T-cell (primary cell): ENCODE measurements at regions not wholly inside any gene's neighbourhood (a gene's known extent, or its start where the extent isn't known, plus 50 kb on each side); places are given as distances from the start of the nearest gene placed in this dataset.

Source experiments
- ATAC-seq, 4 experiments: fragments of 200-7000 bp in 3 of 4; fragments of 150-1000 bp in 1 of 4; cut with Tn5 transposase; replicated peaks in 1 of 4; 1 replicate in 3 of 4; 2 replicates in 1 of 4; pipeline ENCODE4 v1.10.0; 2021; ENCODE audit warnings: moderate library complexity in 3 of 4, mild to moderate bottlenecking in 2 of 4, moderate number of reproducible peaks in 1 of 4
- CTCF ChIA-PET, 2 donors: fragments of 300-600 bp; sonication (Branson Sonifier 250); formaldehyde crosslinking; loops; one replicate each; lab custom pipeline; 2022; ENCODE audit warnings: antibody characterized with exemption in 2 of 2; lab: Charles Lee
- POLR2A ChIA-PET, 2 donors: fragments of 300-600 bp; sonication (Branson Sonifier 250); formaldehyde crosslinking; loops; one replicate each; lab custom pipeline; 2022; ENCODE audit warnings: antibody characterized with exemption in 2 of 2; lab: Charles Lee
- DNase-seq, 35 experiments: peaks; one replicate each; pipeline versions ENCODE4 v3.0.0 to v3.0.0-alpha.2; 2013 to 2023
- H3K27ac ChIP-seq: one replicate; pipeline ENCODE4 v1.5.1; 2013; ENCODE audit warnings: low read length
- H3K27me3 ChIP-seq, 2 experiments: replicated peaks in 1 of 2; 1 replicate in 1 of 2; 2 replicates in 1 of 2; pipeline versions ENCODE4 v1.6.1 to v1.7.0; 2013; ENCODE audit warnings: low read length in 1 of 2, mixed read lengths in 1 of 2; ENCODE audit not compliant: control insufficient read depth in 2 of 2, insufficient read depth in 2 of 2; ENCODE audit errors: extremely low read depth in 1 of 2
- H3K36me3 ChIP-seq, 2 donors: 1 replicate in 1 of 2; 2 replicates in 1 of 2; pipeline versions ENCODE4 v1.6.1 to v1.7.0; 2013; ENCODE audit warnings: low read length in 1 of 2; ENCODE audit not compliant: control insufficient read depth in 2 of 2, insufficient read depth in 1 of 2; ENCODE audit errors: extremely low read depth in 1 of 2
- H3K4me1 ChIP-seq, 2 experiments: 1 replicate in 1 of 2; 2 replicates in 1 of 2; pipeline versions ENCODE4 v1.6.1 to v1.7.0; 2013; ENCODE audit warnings: low read length in 2 of 2, mixed read lengths in 1 of 2; ENCODE audit not compliant: insufficient read depth in 2 of 2, control insufficient read depth in 1 of 2; ENCODE audit errors: extremely low read depth in 1 of 2
- H3K4me3 ChIP-seq, 2 donors: 1 replicate in 1 of 2; 2 replicates in 1 of 2; pipeline versions ENCODE4 v1.5.1 to v1.7.0; 2013; ENCODE audit warnings: mild to moderate bottlenecking in 2 of 2, low read length in 1 of 2, moderate library complexity in 1 of 2; ENCODE audit not compliant: control insufficient read depth in 1 of 2; ENCODE audit errors: extremely low read depth in 1 of 2
- H3K9me3 ChIP-seq: 2 replicates; pipeline ENCODE4 v1.7.0; 2013
- H3K27ac Mint-ChIP-seq, 2 donors: one replicate each; pipeline ENCODE4 v1.8.0; 2020 to 2021; ENCODE audit warnings: mild to moderate bottlenecking in 2 of 2, mixed read lengths in 2 of 2
- H3K27me3 Mint-ChIP-seq, 2 donors: one replicate each; pipeline ENCODE4 v1.8.0; 2021 to 2022; ENCODE audit warnings: mixed read lengths in 2 of 2
- H3K36me3 Mint-ChIP-seq: one replicate; pipeline ENCODE4 v1.8.0; 2021; ENCODE audit warnings: mixed read lengths
- H3K4me1 Mint-ChIP-seq, 3 donors: one replicate each; pipeline ENCODE4 v1.8.0; 2020 to 2022; ENCODE audit warnings: mixed read lengths in 3 of 3, mild to moderate bottlenecking in 1 of 3
- H3K4me3 Mint-ChIP-seq, 3 donors: one replicate each; pipeline ENCODE4 v1.8.0; 2020 to 2022; ENCODE audit warnings: mild to moderate bottlenecking in 3 of 3, mixed read lengths in 3 of 3, moderate library complexity in 3 of 3
- H3K9me3 Mint-ChIP-seq, 3 donors: one replicate each; pipeline ENCODE4 v1.8.0; 2020 to 2022; ENCODE audit warnings: mixed read lengths in 3 of 3
- WGBS: methylation state at CpG from one replicate; pipeline ENCODE4 v1.1.5; 2013; ENCODE audit warnings: missing lambda C conversion rate; ENCODE audit not compliant: insufficient coverage; 5-methylcytosine and 5-hydroxymethylcytosine counted together

GRCh38 chr2:172342078-172342477, 85.3 kb upstream of the ITGA6 start:
- ATAC-seq (no peak), DNase-seq (no peak)
- Histone ChIP-seq H3K36me3 (no peaks in the 10 kb centered on the region), H3K4me3 (no peak overlapping the region), H3K27me3 (no peaks in the 10 kb centered on the region), H3K4me1 (peaks cover 3 to 8% of the 10 kb centered on the region in 2 experiments), H3K27ac (no peak overlapping the region), H3K9me3 (peaks cover 2% of the 10 kb centered on the region)
- Mint-ChIP-seq H3K36me3 (peaks cover 7% of the 10 kb centered on the region), H3K27ac (no peak overlapping the region), H3K9me3 (peaks cover 0 to 13% (median 2%) of the 10 kb centered on the region in 3 donors), H3K4me3 (peak overlapping the region in 1 of 3 donors; percentile 17), H3K4me1 (peaks cover 23 to 30% (median 29%) of the 10 kb centered on the region in 3 donors), H3K27me3 (no peaks in the 10 kb centered on the region)
- CTCF ChIA-PET, result interaction anchor here (0.6 to 1.2 kb wide), 5 partner anchors 23 to 168 kb away, joined by 3 to 5 read pairs (median 3); no protein-coding TSS in a partner anchor
- WGBS, result 75% methylated on average over 3 of the region's 3 CpGs
- POLR2A ChIA-PET, result interaction anchor here in 1 of 2 donors (0.6 kb wide), 1 partner anchor 85 kb away, joined by 7 read pairs; the partner anchor contains the start of gene ITGA6

DNA sequence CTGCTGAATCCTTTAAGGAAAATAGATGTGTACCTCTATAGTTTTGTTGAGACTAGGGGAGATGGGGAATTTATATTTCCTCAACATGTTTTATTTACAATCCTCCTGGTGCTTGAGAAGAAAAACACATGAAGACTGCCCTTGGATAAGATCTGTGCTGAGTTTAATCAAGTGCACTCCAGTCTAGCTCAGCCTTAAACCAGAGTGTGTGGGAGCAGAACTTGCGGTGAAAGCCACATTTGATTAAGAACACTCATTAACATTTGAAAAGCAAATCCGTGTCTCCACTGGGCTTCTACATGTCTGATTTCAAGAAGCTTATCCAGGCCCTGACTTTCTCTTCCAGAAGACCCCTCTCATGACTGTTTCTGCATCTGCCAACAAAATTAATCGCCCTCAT, 84.8 kb upstream of the ITGA6 start:
- H3K9me3 ChIP-seq, result peaks cover 2% of the 10 kb centered on the region
- no peak overlapping the region for H3K27ac ChIP-seq
- no peaks in the 10 kb centered on the region for H3K36me3 ChIP-seq
- no peak for ATAC-seq
- ChIA-PET POLR2A (interaction anchor here in 1 of 2 donors (0.6 kb wide), 1 partner anchor 85 kb away, joined by 7 read pairs; the partner anchor contains the start of gene ITGA6), CTCF (interaction anchor here in 1 of 2 donors (1.2 kb wide), 1 partner anchor 119 kb away, joined by 5 read pairs; no protein-coding TSS in a partner anchor)
- Mint-ChIP-seq H3K27ac (no peak overlapping the region), H3K27me3 (no peaks in the 10 kb centered on the region), H3K36me3 (peaks cover 10% of the 10 kb centered on the region), H3K4me1 (peaks cover 23 to 29% (median 28%) of the 10 kb centered on the region in 3 donors), H3K4me3 (no peak overlapping the region), H3K9me3 (peaks cover 2 to 18% (median 4%) of the 10 kb centered on the region in 3 donors)
- 47% methylated on average over 2 of the region's 3 CpGs for WGBS
- no peaks in the 10 kb centered on the region for H3K27me3 ChIP-seq
- H3K4me1 ChIP-seq, result peaks cover 3 to 8% of the 10 kb centered on the region in 2 experiments
- H3K4me3 ChIP-seq, result no peak overlapping the region
- DNase-seq, result no peak

DNA sequence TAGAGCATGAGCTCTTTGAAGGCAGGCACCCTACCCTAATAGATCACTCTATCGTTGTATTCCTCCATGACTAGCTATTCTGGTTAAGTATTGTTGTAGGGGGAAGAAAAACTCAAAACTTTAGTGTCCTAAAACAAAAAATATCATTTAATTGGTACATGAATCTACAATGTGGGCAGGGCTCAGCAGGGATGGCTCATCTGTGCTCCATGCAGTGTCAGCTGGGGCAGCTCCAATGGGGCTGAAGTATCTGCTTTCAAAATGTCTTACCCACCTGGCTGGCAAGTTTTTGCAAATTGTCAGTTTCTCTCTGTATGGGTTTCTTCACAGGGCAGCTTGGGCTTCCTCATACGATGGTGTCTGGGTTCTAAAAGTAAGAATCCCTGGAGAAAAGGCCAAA, 83.2 kb upstream of the ITGA6 start:
- ChIA-PET CTCF (no interaction called here), POLR2A (interaction anchor here in 1 of 2 donors (0.5 kb wide), 1 partner anchor 28 kb away, joined by 3 read pairs; no protein-coding TSS in a partner anchor)
- Mint-ChIP-seq H3K36me3 (peaks cover 10% of the 10 kb centered on the region), H3K27ac (no peak overlapping the region), H3K4me1 (peaks cover 19 to 28% (median 26%) of the 10 kb centered on the region in 3 donors), H3K27me3 (no peaks in the 10 kb centered on the region), H3K4me3 (no peak overlapping the region), H3K9me3 (peaks cover 4 to 25% (median 4%) of the 10 kb centered on the region in 3 donors)
- H3K36me3 ChIP-seq, result no peaks in the 10 kb centered on the region
- WGBS, result 83% methylated on average over 1 of the region's 2 CpGs
- H3K4me1 ChIP-seq, result peaks cover 3 to 7% of the 10 kb centered on the region in 2 experiments
- DNase-seq (no peak), ATAC-seq (no peak)
- H3K9me3 ChIP-seq, result peaks cover 2% of the 10 kb centered on the region
- H3K27ac ChIP-seq, result no peak overlapping the region
- H3K27me3 ChIP-seq, result no peaks in the 10 kb centered on the region
- H3K4me3 ChIP-seq, result no peak overlapping the region

DNA sequence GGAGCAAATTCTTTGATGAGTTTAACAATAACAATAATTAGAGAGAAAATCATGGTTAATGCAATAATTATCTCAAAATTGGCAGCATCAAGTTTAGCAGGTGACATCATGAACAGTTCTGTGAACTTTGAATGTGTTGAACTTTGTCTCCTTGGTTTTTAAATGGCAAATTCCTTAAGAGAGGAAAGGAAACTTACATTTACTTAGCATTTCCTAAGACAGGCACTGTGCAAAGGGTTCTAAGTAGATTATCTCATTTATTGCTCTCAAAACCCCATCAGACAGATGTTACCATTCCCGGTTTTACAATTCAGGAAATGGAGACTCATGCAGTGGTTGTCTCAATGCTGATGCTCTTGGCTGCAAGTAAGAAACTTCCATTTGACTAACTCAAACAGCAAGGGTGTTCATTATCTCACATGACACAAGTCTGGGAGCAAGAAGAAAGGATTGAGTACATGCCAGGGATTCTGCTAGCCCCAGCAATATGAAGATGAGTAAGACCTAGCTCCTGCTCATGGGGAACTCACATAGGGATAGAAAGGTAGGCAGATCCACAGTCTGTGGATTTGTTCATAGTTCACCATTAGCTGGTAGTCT, 81.3 kb upstream of the ITGA6 start:
- Histone ChIP-seq H3K27ac (no peak overlapping the region), H3K4me3 (no peak overlapping the region), H3K36me3 (no peaks in the 10 kb centered on the region), H3K27me3 (no peaks in the 10 kb centered on the region), H3K9me3 (peaks cover 2% of the 10 kb centered on the region), H3K4me1 (no peaks in the 10 kb centered on the region)
- Mint-ChIP-seq H3K27ac (no peak overlapping the region), H3K4me3 (no peak overlapping the region), H3K27me3 (no peaks in the 10 kb centered on the region), H3K9me3 (peaks cover 4 to 25% (median 4%) of the 10 kb centered on the region in 3 donors), H3K36me3 (peaks cover 10% of the 10 kb centered on the region), H3K4me1 (peaks cover 2 to 10% (median 8%) of the 10 kb centered on the region in 3 donors)
- ATAC-seq, result no peak
- CTCF ChIA-PET, result interaction anchor here in 1 of 2 donors (0.6 kb wide), 1 partner anchor 11 kb away, joined by 3 read pairs; no protein-coding TSS in a partner anchor
- 100% methylated on average over 1 of the region's 1 CpG for WGBS
- no peak for DNase-seq
- POLR2A ChIA-PET, result no interaction called here

DNA sequence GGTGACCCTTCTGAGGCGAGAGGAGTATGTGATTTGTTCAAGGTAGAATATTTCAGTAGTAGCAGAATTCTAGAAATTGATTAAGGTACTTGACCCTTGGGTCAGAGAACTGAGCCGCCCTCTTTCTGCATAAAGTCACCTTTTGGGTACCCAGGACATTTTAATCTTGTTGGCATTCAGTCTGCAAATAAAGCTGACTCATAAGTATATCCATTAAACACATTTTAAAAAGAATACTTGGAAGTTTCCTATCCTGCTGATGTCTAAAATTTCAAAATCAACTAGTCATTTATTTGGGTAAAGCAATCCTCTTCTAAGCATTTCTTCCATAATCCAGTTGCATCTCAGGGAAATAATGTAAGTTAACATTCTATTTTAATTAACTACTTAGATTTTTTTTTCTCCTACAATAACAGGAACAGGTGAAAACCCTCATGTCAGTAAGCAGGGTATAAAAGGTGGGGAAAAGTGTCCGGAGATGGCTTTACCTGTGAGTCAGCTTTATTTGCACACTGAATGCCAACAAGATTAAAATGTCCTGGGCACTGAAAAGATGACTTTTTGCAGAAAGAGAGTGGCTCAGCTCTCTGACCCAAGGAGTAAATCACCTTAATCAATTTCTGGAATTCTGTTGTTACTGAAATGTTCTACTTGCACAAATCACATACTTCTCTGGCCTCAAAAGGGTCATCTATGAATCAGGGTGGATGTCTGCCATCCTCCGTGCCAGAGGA, 78.7 kb upstream of the ITGA6 start:
- no peak for DNase-seq
- H3K9me3 Mint-ChIP-seq, result peaks cover 4 to 23% (median 4%) of the 10 kb centered on the region in 3 donors
- no peak overlapping the region for H3K27ac ChIP-seq
- no peaks in the 10 kb centered on the region for H3K36me3 ChIP-seq
- H3K27ac Mint-ChIP-seq, result no peak overlapping the region
- POLR2A ChIA-PET, result no interaction called here
- no peaks in the 10 kb centered on the region for H3K27me3 ChIP-seq
- H3K4me3 ChIP-seq, result no peak overlapping the region
- CTCF ChIA-PET, result no interaction called here
- H3K4me1 ChIP-seq, result no peaks in the 10 kb centered on the region
- no peaks in the 10 kb centered on the region for H3K27me3 Mint-ChIP-seq
- H3K4me1 Mint-ChIP-seq, result peaks cover 0 to 3% (median 2%) of the 10 kb centered on the region in 3 donors
- 100% methylated on average over 1 of the region's 4 CpGs for WGBS
- peaks cover 2% of the 10 kb centered on the region for H3K9me3 ChIP-seq
- no peak for ATAC-seq
- peaks cover 10% of the 10 kb centered on the region for H3K36me3 Mint-ChIP-seq
- H3K4me3 Mint-ChIP-seq, result no peak overlapping the region

- Histone ChIP-seq H3K27ac (no peak overlapping the region), H3K36me3 (no peaks in the 10 kb centered on the region), H3K9me3 (peaks cover 2% of the 10 kb centered on the region), H3K4me3 (no peak overlapping the region), H3K27me3 (peaks cover 0 to 3% of the 10 kb centered on the region in 2 experiments), H3K4me1 (no peaks in the 10 kb centered on the region)
- H3K4me3 Mint-ChIP-seq, result no peak overlapping the region
- no peak for DNase-seq
- H3K4me1 Mint-ChIP-seq, result no peaks in the 10 kb centered on the region
- POLR2A ChIA-PET, result interaction anchor here in 1 of 2 donors (0.5 kb wide), 1 partner anchor 175 kb away, joined by 6 read pairs; no protein-coding TSS in a partner anchor
- peaks cover 7% of the 10 kb centered on the region for H3K36me3 Mint-ChIP-seq
- H3K27ac Mint-ChIP-seq, result no peak overlapping the region
- WGBS, result 81% methylated on average over 7 of the region's 9 CpGs
- peaks cover 0 to 2% of the 10 kb centered on the region in 2 donors for H3K27me3 Mint-ChIP-seq
- peaks cover 4 to 14% (median 4%) of the 10 kb centered on the region in 3 donors for H3K9me3 Mint-ChIP-seq
- CTCF ChIA-PET, result interaction anchor here in 1 of 2 donors (0.6 kb wide), 1 partner anchor 76 kb away, joined by 5 read pairs; the partner anchor contains the start of gene ITGA6
- ATAC-seq, result no peak
These were observed 76.4 kb upstream of the ITGA6 start for GRCh38 chr2:172350839-172351479.
